ENCODE measurements at regions not wholly inside any gene's neighbourhood (a gene's known extent, or its start where the extent isn't known, plus 50 kb on each side); places are given as distances from the start of the nearest gene placed in this dataset.

DNA sequence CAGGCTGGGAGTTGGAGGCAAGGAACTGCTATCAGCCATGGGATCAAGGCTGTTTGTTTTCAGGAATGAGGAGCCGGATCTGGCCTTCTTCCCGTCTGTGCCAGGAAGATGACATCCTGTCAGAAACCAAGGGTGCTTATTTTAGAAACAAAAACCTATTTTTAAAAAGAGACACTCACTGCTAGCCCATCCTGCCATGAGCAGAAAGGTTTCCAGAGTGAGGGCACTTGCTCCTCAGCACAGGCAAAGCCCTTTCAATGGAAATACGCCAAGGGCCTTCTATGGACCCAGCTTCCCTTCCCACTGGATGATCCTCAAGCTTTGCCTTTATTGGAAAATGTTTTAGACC lies 132.6 kb upstream of the FSTL4 start:
- Histone ChIP-seq H3K9me3 (ENCODE audit: control insufficient read depth, low read length) (peaks cover 3% of the 10 kb centered on the region), H3K27me3 (ENCODE audit: control insufficient read depth in 1 of 2, insufficient read depth in 1 of 2, low read length in 2 of 2) (peaks cover 7 to 69% of the 10 kb centered on the region in 2 experiments), H2BK15ac (ENCODE audit: low read depth, poor library complexity, severe bottlenecking) (no peak overlapping the region), H3K4ac (ENCODE audit: low read depth in 1 of 2, low read length in 2 of 2) (no peak overlapping the region), H3K79me1 (replicated peaks; ENCODE audit: low read length, poor library complexity, severe bottlenecking) (no peaks in the 10 kb centered on the region), H2BK12ac (ENCODE audit: low read length in 2 of 2) (no peak overlapping the region), H3K4me2 (ENCODE audit: low read length, poor library complexity, severe bottlenecking) (no peak overlapping the region), H2AFZ (ENCODE audit: low read depth, low read length) (no peak overlapping the region), H2BK120ac (ENCODE audit: low read depth, low read length) (no peak overlapping the region), H2AK5ac (ENCODE audit: low read length, severe bottlenecking) (no peak overlapping the region), H3K18ac (ENCODE audit: low read depth in 1 of 2, low read length in 2 of 2) (no peak overlapping the region), H4K8ac (ENCODE audit: low read length) (no peak overlapping the region), H2BK5ac (ENCODE audit: low read depth, low read length, poor library complexity, severe bottlenecking) (no peak overlapping the region), H3K4me3 (ENCODE audit: insufficient read depth in 1 of 2, low read depth in 1 of 2, low read length in 2 of 2) (no peak overlapping the region), H3K23ac (ENCODE audit: low read length in 2 of 2) (no peak overlapping the region), H3K27ac (ENCODE audit: low read length, poor library complexity, severe bottlenecking) (no peak overlapping the region), H3K36me3 (ENCODE audit: control insufficient read depth in 1 of 2, insufficient read depth in 2 of 2, low read depth in 1 of 2, low read length in 2 of 2) (no peaks in the 10 kb centered on the region), H4K91ac (ENCODE audit: low read length) (no peak overlapping the region), H3K14ac (ENCODE audit: low read length in 2 of 2) (no peak overlapping the region), H3K4me1 (ENCODE audit: control insufficient read depth, insufficient read depth, low read depth, low read length) (no peaks in the 10 kb centered on the region), H3K9ac (ENCODE audit: low read length) (no peak overlapping the region)
- WGBS = 77% methylated on average over 2 of the region's 3 CpGs
- DNase-seq = no peak

DNA sequence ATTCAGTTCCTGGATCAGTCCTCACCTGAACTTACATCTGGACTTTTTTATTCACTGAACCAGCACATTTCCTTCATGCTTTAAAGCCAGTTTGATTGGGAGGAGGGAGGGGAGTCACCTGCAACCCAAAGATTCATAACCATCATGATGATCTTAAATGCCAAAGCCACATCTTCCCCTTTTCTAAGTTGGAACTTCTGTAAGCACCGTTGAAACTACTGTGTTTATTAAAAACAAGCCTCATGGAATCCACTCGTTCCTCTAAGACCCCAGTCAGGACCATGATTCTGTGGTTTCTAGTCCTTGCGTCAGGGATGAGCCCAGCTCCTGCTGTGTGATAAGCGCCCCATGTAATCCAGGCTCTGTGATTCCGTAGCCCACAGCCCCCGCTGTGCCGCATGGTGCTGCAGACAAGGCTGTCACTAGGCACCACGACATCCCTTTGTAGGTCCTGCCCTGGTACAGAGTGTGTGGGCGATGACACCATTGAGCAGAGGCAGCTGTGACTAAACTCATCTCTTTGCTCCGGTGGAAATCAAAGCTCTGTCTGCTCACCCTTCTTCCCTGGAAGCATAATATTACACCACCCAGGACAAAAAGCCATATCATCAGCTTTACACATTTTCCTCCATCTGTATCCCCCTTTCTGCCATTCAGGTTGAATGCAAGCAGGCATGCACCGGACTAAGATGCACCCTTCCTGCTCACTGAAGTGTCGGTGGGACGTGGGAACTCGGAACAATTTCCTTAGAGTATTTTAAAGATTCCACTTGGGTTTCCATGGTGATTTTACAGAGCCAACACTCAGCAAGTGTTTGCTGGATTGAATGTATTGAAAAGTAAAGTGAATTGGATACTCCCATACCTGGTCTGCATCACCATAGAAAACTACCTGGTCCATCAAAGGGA lies 132.0 kb upstream of the FSTL4 start:
- no peak overlapping the region for H3K14ac ChIP-seq (ENCODE audit: low read length in 2 of 2)
- H3K18ac ChIP-seq (ENCODE audit: low read depth in 1 of 2, low read length in 2 of 2) = no peak overlapping the region
- no peak overlapping the region for H2BK12ac ChIP-seq (ENCODE audit: low read length in 2 of 2)
- no peaks in the 10 kb centered on the region for H3K4me1 ChIP-seq (ENCODE audit: control insufficient read depth, insufficient read depth, low read depth, low read length)
- H3K27ac ChIP-seq (ENCODE audit: low read length, poor library complexity, severe bottlenecking) = no peak overlapping the region
- H3K9me3 ChIP-seq (ENCODE audit: control insufficient read depth, low read length) = peaks cover 3% of the 10 kb centered on the region
- H2AK5ac ChIP-seq (ENCODE audit: low read length, severe bottlenecking) = no peak overlapping the region
- peaks cover 7 to 66% of the 10 kb centered on the region in 2 experiments for H3K27me3 ChIP-seq (ENCODE audit: control insufficient read depth in 1 of 2, insufficient read depth in 1 of 2, low read length in 2 of 2)
- H2AFZ ChIP-seq (ENCODE audit: low read depth, low read length) = no peak overlapping the region
- H2BK15ac ChIP-seq (ENCODE audit: low read depth, poor library complexity, severe bottlenecking) = no peak overlapping the region
- no peak overlapping the region for H3K4me3 ChIP-seq (ENCODE audit: insufficient read depth in 1 of 2, low read depth in 1 of 2, low read length in 2 of 2)
- no peak overlapping the region for H4K8ac ChIP-seq (ENCODE audit: low read length)
- no peak overlapping the region for H3K23ac ChIP-seq (ENCODE audit: low read length in 2 of 2)
- H2BK5ac ChIP-seq (ENCODE audit: low read depth, low read length, poor library complexity, severe bottlenecking) = no peak overlapping the region
- no peak overlapping the region for H3K9ac ChIP-seq (ENCODE audit: low read length)
- no peak overlapping the region for H2BK120ac ChIP-seq (ENCODE audit: low read depth, low read length)
- H3K36me3 ChIP-seq (ENCODE audit: control insufficient read depth in 1 of 2, insufficient read depth in 2 of 2, low read depth in 1 of 2, low read length in 2 of 2) = no peaks in the 10 kb centered on the region
- H3K4ac ChIP-seq (ENCODE audit: low read depth in 1 of 2, low read length in 2 of 2) = no peak overlapping the region
- H3K4me2 ChIP-seq (ENCODE audit: low read length, poor library complexity, severe bottlenecking) = no peak overlapping the region
- DNase-seq = no peak
- H3K79me1 ChIP-seq (replicated peaks; ENCODE audit: low read length, poor library complexity, severe bottlenecking) = no peaks in the 10 kb centered on the region
- 85% methylated on average over 14 of the region's 14 CpGs for WGBS
- no peak overlapping the region for H4K91ac ChIP-seq (ENCODE audit: low read length)

DNA sequence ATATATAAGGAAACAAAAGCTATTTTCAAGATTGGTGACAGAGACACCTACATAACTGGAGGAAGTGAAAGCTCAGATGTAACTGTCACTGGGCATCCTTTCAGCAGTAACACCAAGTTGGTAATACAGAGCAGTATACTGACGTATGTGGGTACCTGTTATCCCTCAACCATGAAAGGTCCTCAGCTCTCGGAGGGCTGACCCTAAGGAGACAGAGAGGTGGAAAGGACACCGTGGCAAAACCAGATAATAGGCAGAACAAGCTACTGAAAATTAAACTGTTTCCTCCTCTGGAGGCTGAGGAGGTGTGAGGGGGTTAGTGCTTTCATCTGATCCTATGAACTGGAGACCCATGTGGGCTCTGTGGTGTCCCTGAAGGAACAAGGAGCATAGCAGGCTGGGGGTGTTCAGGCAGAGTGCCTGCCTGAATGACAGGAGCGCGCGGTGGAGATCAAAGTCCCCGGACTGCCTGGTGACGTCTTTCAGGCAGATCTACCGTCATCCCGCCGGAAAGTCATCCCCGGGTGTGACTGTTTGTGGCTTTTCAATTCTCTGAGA lies 130.2 kb upstream of the FSTL4 start:
- H2BK12ac ChIP-seq (ENCODE audit: low read length in 2 of 2) = no peak overlapping the region
- no peak overlapping the region for H3K23ac ChIP-seq (ENCODE audit: low read length in 2 of 2)
- no peak overlapping the region for H3K9ac ChIP-seq (ENCODE audit: low read length)
- H3K18ac ChIP-seq (ENCODE audit: low read depth in 1 of 2, low read length in 2 of 2) = no peak overlapping the region
- no peak overlapping the region for H3K4me2 ChIP-seq (ENCODE audit: low read length, poor library complexity, severe bottlenecking)
- no peak for DNase-seq
- H3K4me1 ChIP-seq (ENCODE audit: control insufficient read depth, insufficient read depth, low read depth, low read length) = no peaks in the 10 kb centered on the region
- no peak overlapping the region for H3K14ac ChIP-seq (ENCODE audit: low read length in 2 of 2)
- H2BK5ac ChIP-seq (ENCODE audit: low read depth, low read length, poor library complexity, severe bottlenecking) = no peak overlapping the region
- no peaks in the 10 kb centered on the region for H3K79me1 ChIP-seq (replicated peaks; ENCODE audit: low read length, poor library complexity, severe bottlenecking)
- peaks cover 3% of the 10 kb centered on the region for H3K9me3 ChIP-seq (ENCODE audit: control insufficient read depth, low read length)
- H3K27me3 ChIP-seq (ENCODE audit: control insufficient read depth in 1 of 2, insufficient read depth in 1 of 2, low read length in 2 of 2) = peaks cover 7 to 62% of the 10 kb centered on the region in 2 experiments
- H2AK5ac ChIP-seq (ENCODE audit: low read length, severe bottlenecking) = no peak overlapping the region
- no peak overlapping the region for H2BK15ac ChIP-seq (ENCODE audit: low read depth, poor library complexity, severe bottlenecking)
- H3K36me3 ChIP-seq (ENCODE audit: control insufficient read depth in 1 of 2, insufficient read depth in 2 of 2, low read depth in 1 of 2, low read length in 2 of 2) = no peaks in the 10 kb centered on the region
- no peak overlapping the region for H2BK120ac ChIP-seq (ENCODE audit: low read depth, low read length)
- no peak overlapping the region for H3K4ac ChIP-seq (ENCODE audit: low read depth in 1 of 2, low read length in 2 of 2)
- no peak overlapping the region for H3K27ac ChIP-seq (ENCODE audit: low read length, poor library complexity, severe bottlenecking)
- no peak overlapping the region for H4K8ac ChIP-seq (ENCODE audit: low read length)
- H2AFZ ChIP-seq (ENCODE audit: low read depth, low read length) = no peak overlapping the region
- no peak overlapping the region for H3K4me3 ChIP-seq (ENCODE audit: insufficient read depth in 1 of 2, low read depth in 1 of 2, low read length in 2 of 2)
- 81% methylated on average over 8 of the region's 12 CpGs for WGBS
- H4K91ac ChIP-seq (ENCODE audit: low read length) = no peak overlapping the region

DNA sequence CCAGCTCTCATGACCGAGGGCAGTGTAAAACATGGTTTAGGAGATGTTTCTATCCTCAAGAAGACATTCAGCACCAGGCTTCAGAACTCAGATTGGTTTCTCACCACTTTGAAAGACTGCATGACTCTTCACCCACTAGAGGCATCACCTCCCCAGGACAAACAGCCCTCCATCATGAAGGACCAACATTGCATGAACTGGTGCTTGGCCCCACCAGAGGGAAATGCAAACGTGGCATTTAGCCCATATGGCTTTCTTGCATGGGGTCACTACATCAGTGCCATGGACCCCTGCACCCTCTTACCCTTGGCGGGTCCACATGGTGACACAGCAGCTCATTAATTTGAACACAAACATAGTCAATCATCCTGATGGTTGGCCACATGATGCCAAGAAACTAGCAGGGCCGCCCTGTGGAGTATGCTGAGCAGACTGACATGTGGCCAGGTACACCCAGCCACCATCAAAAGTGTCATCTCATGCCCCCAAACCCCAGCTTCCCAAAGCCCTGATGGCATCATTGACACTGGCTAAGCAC lies 129.5 kb upstream of the FSTL4 start:
- Histone ChIP-seq H2AFZ (ENCODE audit: low read depth, low read length) (no peak overlapping the region), H3K27ac (ENCODE audit: low read length, poor library complexity, severe bottlenecking) (no peak overlapping the region), H4K91ac (ENCODE audit: low read length) (no peak overlapping the region), H2BK120ac (ENCODE audit: low read depth, low read length) (no peak overlapping the region), H3K9ac (ENCODE audit: low read length) (no peak overlapping the region), H3K4me3 (ENCODE audit: insufficient read depth in 1 of 2, low read depth in 1 of 2, low read length in 2 of 2) (no peak overlapping the region), H3K4me2 (ENCODE audit: low read length, poor library complexity, severe bottlenecking) (no peak overlapping the region), H2AK5ac (ENCODE audit: low read length, severe bottlenecking) (no peak overlapping the region), H3K14ac (ENCODE audit: low read length in 2 of 2) (no peak overlapping the region), H3K79me1 (replicated peaks; ENCODE audit: low read length, poor library complexity, severe bottlenecking) (no peaks in the 10 kb centered on the region), H2BK15ac (ENCODE audit: low read depth, poor library complexity, severe bottlenecking) (no peak overlapping the region), H3K36me3 (ENCODE audit: control insufficient read depth in 1 of 2, insufficient read depth in 2 of 2, low read depth in 1 of 2, low read length in 2 of 2) (no peaks in the 10 kb centered on the region), H3K9me3 (ENCODE audit: control insufficient read depth, low read length) (peaks cover 3% of the 10 kb centered on the region), H2BK12ac (ENCODE audit: low read length in 2 of 2) (no peak overlapping the region), H4K8ac (ENCODE audit: low read length) (no peak overlapping the region), H3K4me1 (ENCODE audit: control insufficient read depth, insufficient read depth, low read depth, low read length) (no peaks in the 10 kb centered on the region), H3K23ac (ENCODE audit: low read length in 2 of 2) (no peak overlapping the region), H3K4ac (ENCODE audit: low read depth in 1 of 2, low read length in 2 of 2) (no peak overlapping the region), H3K27me3 (ENCODE audit: control insufficient read depth in 1 of 2, insufficient read depth in 1 of 2, low read length in 2 of 2) (peaks cover 7 to 62% of the 10 kb centered on the region in 2 experiments), H2BK5ac (ENCODE audit: low read depth, low read length, poor library complexity, severe bottlenecking) (no peak overlapping the region), H3K18ac (ENCODE audit: low read depth in 1 of 2, low read length in 2 of 2) (no peak overlapping the region)
- 77% methylated on average over 4 of the region's 4 CpGs for WGBS
- no peak for DNase-seq
